MM.1S (cell line): ENCODE measurements at regions not wholly inside any gene's neighbourhood (a gene's known extent, or its start where the extent isn't known, plus 50 kb on each side); places are given as distances from the start of the nearest gene placed in this dataset.

ENCODE experiments used
- DNase-seq: peaks from one replicate; pipeline ENCODE4 v3.0.0-alpha.2; 2015
- H2AFZ ChIP-seq: fragments of 300-600 bp; sonication (generic); 2 replicates; pipeline ENCODE4 v1.6.0; 2016; ENCODE audit warnings: antibody characterized with exemption, low read length
- H3F3A ChIP-seq: fragments of 300-600 bp; sonication (generic); 2 replicates; pipeline ENCODE4 v1.6.1; 2016; ENCODE audit warnings: mild to moderate bottlenecking, antibody characterized with exemption, low read length, moderate library complexity, mixed read lengths; ENCODE audit not compliant: insufficient read depth
- H3K27ac ChIP-seq: fragments of 300-600 bp; sonication (generic); 2 replicates; pipeline ENCODE4 v1.5.1; 2016; ENCODE audit warnings: mild to moderate bottlenecking, low read length
- H3K27me3 ChIP-seq: fragments of 300-600 bp; sonication (generic); replicated peaks from 2 replicates; pipeline ENCODE4 v1.6.0; 2016; ENCODE audit warnings: low read length; ENCODE audit not compliant: insufficient read depth
- H3K36me3 ChIP-seq: fragments of 300-600 bp; sonication (generic); replicated peaks from 2 replicates; pipeline ENCODE4 v1.6.1; 2016; ENCODE audit warnings: mild to moderate bottlenecking, low read length, mixed read lengths; ENCODE audit not compliant: insufficient read depth
- H3K4me1 ChIP-seq: fragments of 300-600 bp; sonication (generic); 2 replicates; pipeline ENCODE4 v1.6.1; 2016; ENCODE audit warnings: low read length, mixed read lengths
- H3K4me2 ChIP-seq: fragments of 300-600 bp; sonication (generic); 2 replicates; pipeline ENCODE4 v1.6.0; 2016; ENCODE audit warnings: low read depth, low read length
- H3K4me3 ChIP-seq: fragments of 300-600 bp; sonication (generic); 2 replicates; pipeline ENCODE4 v1.5.1; 2016; ENCODE audit warnings: low read length, mixed read lengths
- H3K79me2 ChIP-seq: fragments of 300-600 bp; sonication (generic); 2 replicates; pipeline ENCODE4 v1.6.1; 2016; ENCODE audit warnings: mixed run types, low read length, mixed read lengths
- H3K9ac ChIP-seq: fragments of 300-600 bp; sonication (generic); 2 replicates; pipeline ENCODE4 v1.6.1; 2016; ENCODE audit warnings: low read length, mixed read lengths
- H3K9me2 ChIP-seq: fragments of 300-600 bp; sonication (generic); replicated peaks from 2 replicates; pipeline ENCODE4 v1.6.1; 2016; ENCODE audit warnings: mild to moderate bottlenecking, low read length, mixed read lengths; ENCODE audit not compliant: insufficient read depth
- H3K9me3 ChIP-seq: fragments of 300-600 bp; sonication (generic); replicated peaks from 2 replicates; pipeline ENCODE4 v1.6.1; 2016; ENCODE audit warnings: mild to moderate bottlenecking, low read length, mixed read lengths; ENCODE audit not compliant: insufficient read depth
- H4K20me1 ChIP-seq: fragments of 300-600 bp; sonication (generic); 2 replicates; pipeline ENCODE4 v1.6.1; 2016; ENCODE audit warnings: mild to moderate bottlenecking, low read length, moderate library complexity, mixed read lengths; ENCODE audit not compliant: insufficient read depth
- CTCF ChIP-seq: fragments of 300-600 bp; sonication (generic); IDR thresholded peaks from 2 replicates; pipeline ENCODE4 v1.5.1; 2016; ENCODE audit warnings: antibody characterized with exemption, low read length, mixed read lengths
- EZH2 ChIP-seq: fragments of 300-600 bp; sonication (generic); optimal IDR thresholded peaks from 2 replicates; pipeline ENCODE3; 2017; ENCODE audit warnings: low read depth, mild to moderate bottlenecking, antibody characterized with exemption, low read length, mixed read lengths
- EZH2phosphoT487 ChIP-seq: fragments of 300-600 bp; sonication (generic); IDR thresholded peaks from 2 replicates; pipeline ENCODE4 v1.6.1; 2018; ENCODE audit warnings: antibody characterized with exemption, low read length

GRCh38 chr5:12162863-12163262, 258.6 kb upstream of the CTNND2 start:
- H3K27me3 ChIP-seq, result no peaks in the 10 kb centered on the region
- no peaks in the 10 kb centered on the region for H3K36me3 ChIP-seq
- H3K4me1 ChIP-seq, result no peaks in the 10 kb centered on the region
- DNase-seq, result no peak
- no peak overlapping the region for H3K4me2 ChIP-seq
- H3K79me2 ChIP-seq, result no peaks in the 10 kb centered on the region
- H4K20me1 ChIP-seq, result no peaks in the 10 kb centered on the region
- no peak overlapping the region for H3K9ac ChIP-seq
- no peaks in the 10 kb centered on the region for H3K9me2 ChIP-seq
- H3K4me3 ChIP-seq, result no peak overlapping the region
- no peak overlapping the region for H2AFZ ChIP-seq
- H3K9me3 ChIP-seq, result no peaks in the 10 kb centered on the region
- no peak for TF ChIP-seq EZH2
- no peak for TF ChIP-seq CTCF
- no peak for TF ChIP-seq EZH2phosphoT487
- H3F3A ChIP-seq, result no peaks in the 10 kb centered on the region
- no peak overlapping the region for H3K27ac ChIP-seq

- H3K27ac ChIP-seq, result no peak overlapping the region
- no peak overlapping the region for H3K4me2 ChIP-seq
- H3K79me2 ChIP-seq, result no peaks in the 10 kb centered on the region
- H3K9me2 ChIP-seq, result no peaks in the 10 kb centered on the region
- H3K9ac ChIP-seq, result no peak overlapping the region
- DNase-seq, result no peak
- no peaks in the 10 kb centered on the region for H3K4me1 ChIP-seq
- H3F3A ChIP-seq, result no peaks in the 10 kb centered on the region
- H3K36me3 ChIP-seq, result no peaks in the 10 kb centered on the region
- H3K9me3 ChIP-seq, result no peaks in the 10 kb centered on the region
- H4K20me1 ChIP-seq, result no peaks in the 10 kb centered on the region
- no peak overlapping the region for H3K4me3 ChIP-seq
- TF ChIP-seq CTCF (no peak), EZH2phosphoT487 (no peak), EZH2 (no peak)
- H3K27me3 ChIP-seq, result no peaks in the 10 kb centered on the region
- H2AFZ ChIP-seq, result no peak overlapping the region
Measured at GRCh38 chr5:12147513-12147912, 243.3 kb upstream of the CTNND2 start.

GRCh38 chr5:12141496-12141895, 237.2 kb upstream of the CTNND2 start:
- Histone ChIP-seq H3K79me2 (no peaks in the 10 kb centered on the region), H3K27me3 (no peaks in the 10 kb centered on the region), H3F3A (no peaks in the 10 kb centered on the region), H3K9ac (no peak overlapping the region), H3K27ac (no peak overlapping the region), H3K36me3 (no peaks in the 10 kb centered on the region), H3K4me3 (no peak overlapping the region), H3K4me1 (no peaks in the 10 kb centered on the region), H3K9me3 (no peaks in the 10 kb centered on the region), H2AFZ (no peak overlapping the region), H3K4me2 (no peak overlapping the region), H4K20me1 (no peaks in the 10 kb centered on the region), H3K9me2 (no peaks in the 10 kb centered on the region)
- no peak for DNase-seq
- TF ChIP-seq CTCF (no peak), EZH2 (no peak), EZH2phosphoT487 (no peak)
